ENCODE measurements at regions not wholly inside any gene's neighbourhood (a gene's known extent, or its start where the extent isn't known, plus 50 kb on each side); places are given as distances from the start of the nearest gene placed in this dataset.

DNA sequence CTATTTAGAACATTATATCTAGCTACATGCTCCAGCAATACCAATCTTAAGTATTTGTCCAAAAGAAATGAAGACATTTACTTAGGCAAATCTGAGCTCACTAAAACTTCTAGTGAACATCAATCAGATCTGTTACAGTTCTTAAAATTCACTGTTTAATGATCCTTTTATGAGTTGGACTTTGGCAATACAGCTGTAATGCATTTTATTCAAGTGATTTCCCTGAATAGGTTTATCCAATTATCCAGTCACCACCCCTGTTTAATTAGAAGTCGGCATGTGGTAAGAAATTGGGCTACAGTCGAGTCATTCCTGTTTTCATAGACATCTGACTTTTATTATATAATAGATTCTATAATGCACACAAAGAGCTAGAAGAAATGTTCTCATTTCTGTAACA, 1029.0 kb upstream of the TENM4 start:
- no peak for DNase-seq (ENCODE audit: insufficient read length)
- TF ChIP-seq POLR2AphosphoS5 (IDR thresholded peaks at IDR 0.05; ENCODE audit: low read depth, low read length) (no peak), POLR2A (IDR thresholded peaks at IDR 0.05; ENCODE audit: low read depth, low read length) (no peak), TAF1 (IDR thresholded peaks at IDR 0.05; ENCODE audit: borderline replicate concordance, low read depth, low read length) (no peak)
- no peak for FAIRE-seq

- no peak for FAIRE-seq
- DNase-seq (ENCODE audit: insufficient read length): no peak
- TF ChIP-seq POLR2AphosphoS5 (IDR thresholded peaks at IDR 0.05; ENCODE audit: low read depth, low read length): no peak
- no peak for TF ChIP-seq POLR2A (IDR thresholded peaks at IDR 0.05; ENCODE audit: low read depth, low read length)
- TF ChIP-seq TAF1 (IDR thresholded peaks at IDR 0.05; ENCODE audit: borderline replicate concordance, low read depth, low read length): no peak
These were observed 1025.7 kb upstream of the TENM4 start for GRCh38 chr11:80466570-80466969.

GRCh38 chr11:80462211-80462610, 1021.4 kb upstream of the TENM4 start:
- no peak for TF ChIP-seq POLR2A (IDR thresholded peaks at IDR 0.05; ENCODE audit: low read depth, low read length)
- no peak for TF ChIP-seq TAF1 (IDR thresholded peaks at IDR 0.05; ENCODE audit: borderline replicate concordance, low read depth, low read length)
- no peak for TF ChIP-seq POLR2AphosphoS5 (IDR thresholded peaks at IDR 0.05; ENCODE audit: low read depth, low read length)
- FAIRE-seq: no peak

GRCh38 chr11:80458376-80458775, 1017.5 kb upstream of the TENM4 start:
- FAIRE-seq (no peak), DNase-seq (ENCODE audit: insufficient read length) (no peak)
- no peak for TF ChIP-seq POLR2AphosphoS5 (IDR thresholded peaks at IDR 0.05; ENCODE audit: low read depth, low read length)
- no peak for TF ChIP-seq TAF1 (IDR thresholded peaks at IDR 0.05; ENCODE audit: borderline replicate concordance, low read depth, low read length)
- no peak for TF ChIP-seq POLR2A (IDR thresholded peaks at IDR 0.05; ENCODE audit: low read depth, low read length)

More at GRCh38 chr11:80462211-80462610, 1021.4 kb upstream of the TENM4 start:
- DNase-seq (ENCODE audit: insufficient read length): no peak

DNA sequence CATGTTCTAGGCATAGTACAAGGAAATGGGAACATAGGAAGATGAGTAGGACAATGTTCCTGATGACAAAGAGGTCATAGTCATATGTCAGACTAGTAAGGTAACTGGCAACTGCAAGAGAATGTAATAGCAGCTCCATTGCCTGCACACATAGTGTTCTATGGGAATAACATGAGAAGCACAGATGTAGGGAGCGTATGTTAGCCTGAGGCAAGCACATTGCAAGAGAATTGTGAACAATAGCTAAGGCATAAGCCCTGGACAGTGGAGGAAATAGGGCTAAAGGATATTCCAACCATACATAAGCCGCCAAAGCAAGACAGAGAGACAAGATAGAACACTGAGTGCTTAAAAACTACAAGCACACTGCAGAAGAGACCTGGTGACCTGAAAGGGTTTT, 1017.0 kb upstream of the TENM4 start:
- FAIRE-seq (no peak), DNase-seq (ENCODE audit: insufficient read length) (no peak)
- no peak for TF ChIP-seq POLR2A (IDR thresholded peaks at IDR 0.05; ENCODE audit: low read depth, low read length)
- no peak for TF ChIP-seq POLR2AphosphoS5 (IDR thresholded peaks at IDR 0.05; ENCODE audit: low read depth, low read length)
- TF ChIP-seq TAF1 (IDR thresholded peaks at IDR 0.05; ENCODE audit: borderline replicate concordance, low read depth, low read length): no peak

DNA sequence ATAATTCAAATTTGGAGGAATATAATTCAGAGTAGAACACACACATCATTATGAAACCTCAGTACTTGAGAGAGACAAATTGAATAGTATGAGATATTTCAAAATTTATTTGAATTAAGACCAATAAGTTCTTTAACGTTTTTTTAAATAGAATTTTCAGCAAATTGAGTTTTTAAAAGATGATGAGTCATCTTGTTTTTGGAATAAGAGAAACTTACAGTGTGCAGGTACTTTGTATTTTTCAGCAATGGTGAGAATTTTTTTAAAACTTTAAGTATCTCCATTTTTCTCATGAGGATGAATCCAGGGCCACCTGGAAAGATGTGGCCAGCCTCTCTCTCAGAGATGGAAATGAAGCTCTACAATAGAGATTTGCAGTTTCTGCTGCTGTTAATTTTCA, 1015.0 kb upstream of the TENM4 start:
- DNase-seq (ENCODE audit: insufficient read length): no peak
- TF ChIP-seq POLR2AphosphoS5 (IDR thresholded peaks at IDR 0.05; ENCODE audit: low read depth, low read length) (no peak), TAF1 (IDR thresholded peaks at IDR 0.05; ENCODE audit: borderline replicate concordance, low read depth, low read length) (no peak), POLR2A (IDR thresholded peaks at IDR 0.05; ENCODE audit: low read depth, low read length) (no peak)
- no peak for FAIRE-seq

GRCh38 chr11:80451105-80451504, 1010.3 kb upstream of the TENM4 start:
- DNase-seq (ENCODE audit: insufficient read length) (no peak), FAIRE-seq (no peak)
- TF ChIP-seq TAF1 (IDR thresholded peaks at IDR 0.05; ENCODE audit: borderline replicate concordance, low read depth, low read length) (no peak), POLR2AphosphoS5 (IDR thresholded peaks at IDR 0.05; ENCODE audit: low read depth, low read length) (no peak), POLR2A (IDR thresholded peaks at IDR 0.05; ENCODE audit: low read depth, low read length) (no peak)

GRCh38 chr11:80448709-80449108, 1007.9 kb upstream of the TENM4 start:
- no peak for TF ChIP-seq TAF1 (IDR thresholded peaks at IDR 0.05; ENCODE audit: borderline replicate concordance, low read depth, low read length)
- TF ChIP-seq POLR2AphosphoS5 (IDR thresholded peaks at IDR 0.05; ENCODE audit: low read depth, low read length): no peak
- no peak for TF ChIP-seq POLR2A (IDR thresholded peaks at IDR 0.05; ENCODE audit: low read depth, low read length)
- FAIRE-seq (no peak), DNase-seq (ENCODE audit: insufficient read length) (no peak)

- DNase-seq (ENCODE audit: insufficient read length): no peak
- TF ChIP-seq TAF1 (IDR thresholded peaks at IDR 0.05; ENCODE audit: borderline replicate concordance, low read depth, low read length): no peak
- TF ChIP-seq POLR2A (IDR thresholded peaks at IDR 0.05; ENCODE audit: low read depth, low read length): no peak
- TF ChIP-seq POLR2AphosphoS5 (IDR thresholded peaks at IDR 0.05; ENCODE audit: low read depth, low read length): no peak
- FAIRE-seq: no peak
These were observed 1002.3 kb upstream of the TENM4 start for GRCh38 chr11:80443177-80443576.

DNA sequence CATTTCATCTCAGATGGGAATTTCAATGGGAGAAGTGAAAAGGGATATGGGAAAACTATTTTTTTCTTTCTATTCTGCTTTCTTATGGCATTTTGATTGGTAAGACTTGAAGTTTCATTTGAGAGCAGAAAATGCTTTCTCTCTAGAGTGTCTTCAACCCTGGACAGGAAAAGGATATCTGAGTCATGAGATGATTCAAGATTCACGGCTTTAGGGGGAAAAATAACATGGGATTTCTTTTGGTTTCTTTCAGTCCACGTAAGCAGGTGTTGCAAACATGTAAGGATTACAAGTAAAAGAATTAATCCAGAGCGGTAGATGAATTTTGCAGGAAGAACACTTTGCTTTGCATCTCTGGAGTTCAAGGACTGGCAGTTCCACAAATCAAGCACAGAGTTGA, 1001.0 kb upstream of the TENM4 start:
- FAIRE-seq (no peak), DNase-seq (ENCODE audit: insufficient read length) (no peak)
- TF ChIP-seq POLR2AphosphoS5 (IDR thresholded peaks at IDR 0.05; ENCODE audit: low read depth, low read length) (no peak), TAF1 (IDR thresholded peaks at IDR 0.05; ENCODE audit: borderline replicate concordance, low read depth, low read length) (no peak), POLR2A (IDR thresholded peaks at IDR 0.05; ENCODE audit: low read depth, low read length) (no peak)

DNA sequence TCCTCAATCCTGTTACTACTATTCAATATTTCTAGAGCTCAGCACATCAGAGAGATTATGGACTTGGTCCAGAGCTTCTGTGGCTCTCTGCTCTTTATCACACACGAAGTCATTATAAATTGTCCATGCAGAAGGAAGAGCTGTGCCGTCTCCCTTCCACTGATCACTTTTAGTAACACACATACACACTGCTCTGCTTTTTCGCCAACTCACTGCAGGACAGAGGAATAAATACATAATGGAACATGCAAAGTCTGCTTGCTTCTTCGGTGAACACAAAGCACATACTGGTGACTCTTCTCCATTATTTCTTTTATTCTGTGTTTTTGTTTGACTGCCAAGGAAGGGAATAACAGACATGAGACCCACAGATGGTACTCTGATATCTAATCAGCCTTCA, 1000.0 kb upstream of the TENM4 start:
- TF ChIP-seq TAF1 (IDR thresholded peaks at IDR 0.05; ENCODE audit: borderline replicate concordance, low read depth, low read length): no peak
- no peak for TF ChIP-seq POLR2AphosphoS5 (IDR thresholded peaks at IDR 0.05; ENCODE audit: low read depth, low read length)
- no peak for TF ChIP-seq POLR2A (IDR thresholded peaks at IDR 0.05; ENCODE audit: low read depth, low read length)
- FAIRE-seq (no peak), DNase-seq (ENCODE audit: insufficient read length) (no peak)

GRCh38 chr11:80436547-80436946, 995.7 kb upstream of the TENM4 start:
- FAIRE-seq (no peak), DNase-seq (ENCODE audit: insufficient read length) (no peak)
- TF ChIP-seq POLR2A (IDR thresholded peaks at IDR 0.05; ENCODE audit: low read depth, low read length) (no peak), TAF1 (IDR thresholded peaks at IDR 0.05; ENCODE audit: borderline replicate concordance, low read depth, low read length) (no peak), POLR2AphosphoS5 (IDR thresholded peaks at IDR 0.05; ENCODE audit: low read depth, low read length) (no peak)

- TF ChIP-seq TAF1 (IDR thresholded peaks at IDR 0.05; ENCODE audit: borderline replicate concordance, low read depth, low read length) (no peak), POLR2AphosphoS5 (IDR thresholded peaks at IDR 0.05; ENCODE audit: low read depth, low read length) (no peak)
- DNase-seq (ENCODE audit: insufficient read length) (no peak), FAIRE-seq (no peak)
These were observed 994.5 kb upstream of the TENM4 start for GRCh38 chr11:80435345-80435744.

Data from GM12892 (cell line).